Liver (tissue), 8 donors: ENCODE measurements at regions not wholly inside any gene's neighbourhood (a gene's known extent, or its start where the extent isn't known, plus 50 kb on each side); places are given as distances from the start of the nearest gene placed in this dataset.

Source experiments
- DNase-seq: peaks from one replicate; pipeline ENCODE4 v3.0.0-alpha.2; 2017; ENCODE audit warnings: low spot score
- H3K27ac ChIP-seq, 2 donors: one replicate each; pipeline ENCODE4 v1.7.0; 2013; ENCODE audit warnings: inconsistent platforms in 2 of 2, low read length in 2 of 2, control low read depth in 1 of 2, low read depth in 1 of 2, mild to moderate bottlenecking in 1 of 2
- H3K27me3 ChIP-seq, 4 donors: one replicate each; pipeline versions ENCODE4 v1.6.1 to v1.7.0; 2013; ENCODE audit warnings: low read length in 3 of 4, inconsistent platforms in 1 of 4, mild to moderate bottlenecking in 1 of 4, moderate library complexity in 1 of 4; ENCODE audit not compliant: control insufficient read depth in 4 of 4, insufficient read depth in 4 of 4
- H3K36me3 ChIP-seq, 4 donors: one replicate each; pipeline versions ENCODE4 v1.6.1 to v1.7.0; 2013; ENCODE audit warnings: low read length in 3 of 4, mild to moderate bottlenecking in 3 of 4, low read depth in 1 of 4, moderate library complexity in 1 of 4; ENCODE audit not compliant: control insufficient read depth in 4 of 4, insufficient read depth in 3 of 4
- H3K4me1 ChIP-seq, 4 donors: one replicate each; pipeline versions ENCODE4 v1.6.1 to v1.7.0; 2013; ENCODE audit warnings: low read length in 3 of 4, mild to moderate bottlenecking in 3 of 4, moderate library complexity in 1 of 4; ENCODE audit not compliant: control insufficient read depth in 4 of 4, insufficient read depth in 4 of 4
- H3K4me3 ChIP-seq, 3 donors: one replicate each; pipeline versions ENCODE4 v1.6.1 to v1.7.0; 2013; ENCODE audit warnings: low read length in 3 of 3, control low read depth in 1 of 3, low read depth in 1 of 3, mild to moderate bottlenecking in 1 of 3
- H3K9ac ChIP-seq, 2 donors: one replicate each; pipeline ENCODE4 v1.7.0; 2013; ENCODE audit warnings: low read length in 2 of 2, mild to moderate bottlenecking in 2 of 2, moderate library complexity in 2 of 2, control low read depth in 1 of 2, low read depth in 1 of 2
- H3K9me3 ChIP-seq, 4 donors: one replicate each; pipeline versions ENCODE4 v1.6.1 to v1.7.0; 2013; ENCODE audit warnings: low read length in 3 of 4; ENCODE audit not compliant: control insufficient read depth in 4 of 4
- ATF3 ChIP-seq: IDR thresholded peaks from 2 replicates; pipeline ENCODE4 v1.6.1; 2016; ENCODE audit warnings: antibody characterized with exemption
- CTCF ChIP-seq: fragments of 150-350 bp; IDR thresholded peaks from 2 replicates; pipeline ENCODE4 v1.5.1; 2017; ENCODE audit warnings: improper control_type of control experiment, low read depth, low read length; ENCODE audit not compliant: missing input control
- EGR1 ChIP-seq, 2 donors: IDR thresholded peaks; 2 replicates each; pipeline ENCODE4 v1.6.1; 2016 to 2018; ENCODE audit warnings: antibody characterized with exemption in 2 of 2, low read depth in 2 of 2
- FOXA1 ChIP-seq: IDR thresholded peaks from 2 replicates; pipeline ENCODE4 v1.6.1; 2016; ENCODE audit warnings: antibody characterized with exemption
- GABPA ChIP-seq, 2 donors: IDR thresholded peaks in 1 of 2; conservative IDR thresholded peaks in 1 of 2; 2 replicates each; pipeline ENCODE4 v1.6.1; 2016; ENCODE audit warnings: antibody characterized with exemption in 2 of 2, mild to moderate bottlenecking in 1 of 2, moderate library complexity in 1 of 2
- HNF4A ChIP-seq, 2 donors: conservative IDR thresholded peaks; 2 replicates each; pipeline ENCODE4 v1.6.1; 2016; ENCODE audit warnings: antibody characterized with exemption in 2 of 2, mild to moderate bottlenecking in 2 of 2
- NR2F2 ChIP-seq: IDR thresholded peaks from 2 replicates; pipeline ENCODE4 v1.6.1; 2016; ENCODE audit warnings: antibody characterized with exemption
- RXRA ChIP-seq, 2 donors: IDR thresholded peaks; 2 replicates each; pipeline ENCODE4 v1.6.1; 2017 to 2018; ENCODE audit warnings: antibody characterized with exemption in 2 of 2, mild to moderate bottlenecking in 1 of 2
- SP1 ChIP-seq: IDR thresholded peaks from 2 replicates; pipeline ENCODE4 v1.6.1; 2018; ENCODE audit warnings: antibody characterized with exemption, mild to moderate bottlenecking
- YY1 ChIP-seq: IDR thresholded peaks from 2 replicates; pipeline ENCODE4 v1.6.1; 2016; ENCODE audit warnings: antibody characterized with exemption, mild to moderate bottlenecking
- WGBS: extraction: QIAGEN DNeasy Blood & Tissue Kit; methylation state at CpG from one replicate; pipeline ENCODE4 v1.1.7; 2013; 5-methylcytosine and 5-hydroxymethylcytosine counted together
- TF ChIP-seq, protein P1 (sequence below): IDR thresholded peaks from 2 replicates; pipeline ENCODE4 v1.6.1; 2016; ENCODE audit warnings: antibody characterized with exemption
- TF ChIP-seq, protein P2 (sequence below): IDR thresholded peaks from 2 replicates; pipeline ENCODE4 v1.6.1; 2016; ENCODE audit warnings: antibody characterized with exemption
- donor health status: healthy.
- donor health status: healthy.
- donor health status: healthy.
- donor health status: healthy.
- donor health status: healthy.

- no peak overlapping the region for H3K27ac ChIP-seq
- H3K9ac ChIP-seq = no peak overlapping the region
- no peaks in the 10 kb centered on the region for H3K36me3 ChIP-seq
- DNase-seq = no peak
- no peaks in the 10 kb centered on the region for H3K4me1 ChIP-seq
- no peak overlapping the region for H3K4me3 ChIP-seq
- no peaks in the 10 kb centered on the region for H3K9me3 ChIP-seq
- 67% methylated on average over 7 of the region's 7 CpGs for WGBS
- TF ChIP-seq ATF3 = no peak
- no peak for TF ChIP-seq RXRA (IDR thresholded peaks at IDR 0.05)
- no peak for TF ChIP-seq HNF4A (conservative IDR thresholded peaks at IDR 0.05)
- TF ChIP-seq CTCF = no peak
- TF ChIP-seq NR2F2 = no peak
- no peak for TF ChIP-seq SP1
- TF ChIP-seq, protein P1, sequence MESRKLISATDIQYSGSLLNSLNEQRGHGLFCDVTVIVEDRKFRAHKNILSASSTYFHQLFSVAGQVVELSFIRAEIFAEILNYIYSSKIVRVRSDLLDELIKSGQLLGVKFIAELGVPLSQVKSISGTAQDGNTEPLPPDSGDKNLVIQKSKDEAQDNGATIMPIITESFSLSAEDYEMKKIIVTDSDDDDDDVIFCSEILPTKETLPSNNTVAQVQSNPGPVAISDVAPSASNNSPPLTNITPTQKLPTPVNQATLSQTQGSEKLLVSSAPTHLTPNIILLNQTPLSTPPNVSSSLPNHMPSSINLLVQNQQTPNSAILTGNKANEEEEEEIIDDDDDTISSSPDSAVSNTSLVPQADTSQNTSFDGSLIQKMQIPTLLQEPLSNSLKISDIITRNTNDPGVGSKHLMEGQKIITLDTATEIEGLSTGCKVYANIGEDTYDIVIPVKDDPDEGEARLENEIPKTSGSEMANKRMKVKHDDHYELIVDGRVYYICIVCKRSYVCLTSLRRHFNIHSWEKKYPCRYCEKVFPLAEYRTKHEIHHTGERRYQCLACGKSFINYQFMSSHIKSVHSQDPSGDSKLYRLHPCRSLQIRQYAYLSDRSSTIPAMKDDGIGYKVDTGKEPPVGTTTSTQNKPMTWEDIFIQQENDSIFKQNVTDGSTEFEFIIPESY = no peak
- TF ChIP-seq GABPA (IDR thresholded peaks at IDR 0.05 in 1 of 2, conservative IDR thresholded peaks at IDR 0.05 in 1 of 2) = no peak
- TF ChIP-seq FOXA1 = no peak
- TF ChIP-seq EGR1 (IDR thresholded peaks at IDR 0.05; ENCODE audit: low read depth in 2 of 2) = no peak
- TF ChIP-seq, protein P2, sequence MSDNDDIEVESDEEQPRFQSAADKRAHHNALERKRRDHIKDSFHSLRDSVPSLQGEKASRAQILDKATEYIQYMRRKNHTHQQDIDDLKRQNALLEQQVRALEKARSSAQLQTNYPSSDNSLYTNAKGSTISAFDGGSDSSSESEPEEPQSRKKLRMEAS = no peak
- H3K27me3 ChIP-seq = peaks cover 0 to 4% (median 0%) of the 10 kb centered on the region in 4 donors
Measured at GRCh38 chr6:4356899-4357659, 221.7 kb upstream of the ECI2 start.

DNA sequence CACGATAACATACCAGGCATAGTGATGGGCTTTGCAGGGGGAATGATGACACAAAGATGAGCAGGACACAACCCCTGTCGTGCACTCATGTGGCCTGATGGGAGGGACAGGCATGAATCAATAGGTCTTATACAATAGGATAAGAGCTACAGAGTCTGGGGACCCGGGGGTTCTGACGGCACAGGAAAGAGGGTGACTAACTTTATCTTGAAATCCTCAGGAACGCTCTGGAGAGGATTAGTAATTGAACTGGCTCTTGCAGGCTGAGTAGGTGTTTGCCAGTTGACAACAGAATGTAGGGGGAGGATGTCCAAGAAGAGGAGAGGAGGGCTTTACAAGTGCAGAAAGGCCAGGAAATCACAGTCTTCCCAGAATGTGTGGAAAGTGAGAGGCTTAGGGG lies 219.9 kb upstream of the ECI2 start:
- no peak overlapping the region for H3K4me3 ChIP-seq
- no peak overlapping the region for H3K9ac ChIP-seq
- 61% methylated on average over 5 of the region's 5 CpGs for WGBS
- DNase-seq = no peak
- no peaks in the 10 kb centered on the region for H3K9me3 ChIP-seq
- TF ChIP-seq GABPA (IDR thresholded peaks at IDR 0.05 in 1 of 2, conservative IDR thresholded peaks at IDR 0.05 in 1 of 2) (no peak), EGR1 (IDR thresholded peaks at IDR 0.05; ENCODE audit: low read depth in 2 of 2) (no peak), SP1 (no peak), RXRA (IDR thresholded peaks at IDR 0.05) (no peak), ATF3 (no peak), YY1 (no peak)
- TF ChIP-seq, protein P1 = no peak
- H3K27me3 ChIP-seq = peaks cover 0 to 4% (median 0%) of the 10 kb centered on the region in 4 donors
- H3K27ac ChIP-seq = no peak overlapping the region
- no peaks in the 10 kb centered on the region for H3K4me1 ChIP-seq
- no peaks in the 10 kb centered on the region for H3K36me3 ChIP-seq
